ENCODE measurements at regions not wholly inside any gene's neighbourhood (a gene's known extent, or its start where the extent isn't known, plus 50 kb on each side); places are given as distances from the start of the nearest gene placed in this dataset.

- H3K4me1 ChIP-seq (ENCODE audit: control insufficient read depth, insufficient read depth, low read length, poor library complexity, severe bottlenecking), result no peaks in the 10 kb centered on the region
- no peaks in the 10 kb centered on the region for H3K27me3 ChIP-seq (ENCODE audit: control insufficient read depth, insufficient read depth, low read length)
- H3K9me3 ChIP-seq (ENCODE audit: control insufficient read depth in 2 of 2, low read length in 2 of 2), result peaks cover 0 to 3% of the 10 kb centered on the region in 2 experiments
- Mint-ChIP-seq H3K27ac (no peak overlapping the region), H3K4me1 (peaks cover 0 to 17% (median 8%) of the 10 kb centered on the region in 4 donors), H3K9me3 (peaks cover 0 to 4% (median 0%) of the 10 kb centered on the region in 7 donors), H3K4me3 (no peak overlapping the region), H3K36me3 (peaks cover 4% of the 10 kb centered on the region), H3K27me3 (peaks cover 4% of the 10 kb centered on the region)
- no peak overlapping the region for H3K4me3 ChIP-seq (ENCODE audit: low read depth, low read length)
- ATAC-seq (ENCODE audit: low read depth in 2 of 2) (no peak), DNase-seq (no peak)
- no peak overlapping the region for H3K27ac ChIP-seq (ENCODE audit: insufficient read depth, low read length, poor library complexity, severe bottlenecking)
- no peaks in the 10 kb centered on the region for H3K36me3 ChIP-seq (ENCODE audit: control insufficient read depth, insufficient read depth, low read length)
These were observed 50.5 kb upstream of the EPS8L3 start for GRCh38 chr1:109814223-109814622.

Measured in CD4-positive, CD25-positive, alpha-beta regulatory T cell (primary cell).